Liver (tissue), 8 donors: ENCODE measurements at regions not wholly inside any gene's neighbourhood (a gene's known extent, or its start where the extent isn't known, plus 50 kb on each side); places are given as distances from the start of the nearest gene placed in this dataset.

Experiments used
- DNase-seq: peaks from one replicate; pipeline ENCODE4 v3.0.0-alpha.2; 2017; ENCODE audit warnings: low spot score
- H3K27ac ChIP-seq, 2 donors: one replicate each; pipeline ENCODE4 v1.7.0; 2013; ENCODE audit warnings: inconsistent platforms in 2 of 2, low read length in 2 of 2, control low read depth in 1 of 2, low read depth in 1 of 2, mild to moderate bottlenecking in 1 of 2
- H3K27me3 ChIP-seq, 4 donors: one replicate each; pipeline versions ENCODE4 v1.6.1 to v1.7.0; 2013; ENCODE audit warnings: low read length in 3 of 4, inconsistent platforms in 1 of 4, mild to moderate bottlenecking in 1 of 4, moderate library complexity in 1 of 4; ENCODE audit not compliant: control insufficient read depth in 4 of 4, insufficient read depth in 4 of 4
- H3K36me3 ChIP-seq, 4 donors: one replicate each; pipeline versions ENCODE4 v1.6.1 to v1.7.0; 2013; ENCODE audit warnings: low read length in 3 of 4, mild to moderate bottlenecking in 3 of 4, low read depth in 1 of 4, moderate library complexity in 1 of 4; ENCODE audit not compliant: control insufficient read depth in 4 of 4, insufficient read depth in 3 of 4
- H3K4me1 ChIP-seq, 4 donors: one replicate each; pipeline versions ENCODE4 v1.6.1 to v1.7.0; 2013; ENCODE audit warnings: low read length in 3 of 4, mild to moderate bottlenecking in 3 of 4, moderate library complexity in 1 of 4; ENCODE audit not compliant: control insufficient read depth in 4 of 4, insufficient read depth in 4 of 4
- H3K4me3 ChIP-seq, 3 donors: one replicate each; pipeline versions ENCODE4 v1.6.1 to v1.7.0; 2013; ENCODE audit warnings: low read length in 3 of 3, control low read depth in 1 of 3, low read depth in 1 of 3, mild to moderate bottlenecking in 1 of 3
- H3K9ac ChIP-seq, 2 donors: one replicate each; pipeline ENCODE4 v1.7.0; 2013; ENCODE audit warnings: low read length in 2 of 2, mild to moderate bottlenecking in 2 of 2, moderate library complexity in 2 of 2, control low read depth in 1 of 2, low read depth in 1 of 2
- H3K9me3 ChIP-seq, 4 donors: one replicate each; pipeline versions ENCODE4 v1.6.1 to v1.7.0; 2013; ENCODE audit warnings: low read length in 3 of 4; ENCODE audit not compliant: control insufficient read depth in 4 of 4
- EGR1 ChIP-seq, 2 donors: IDR thresholded peaks; 2 replicates each; pipeline ENCODE4 v1.6.1; 2016 to 2018; ENCODE audit warnings: antibody characterized with exemption in 2 of 2, low read depth in 2 of 2
- FOXA1 ChIP-seq: IDR thresholded peaks from 2 replicates; pipeline ENCODE4 v1.6.1; 2016; ENCODE audit warnings: antibody characterized with exemption
- FOXA2 ChIP-seq: IDR thresholded peaks from 2 replicates; pipeline ENCODE4 v1.6.1; 2016; ENCODE audit warnings: antibody characterized with exemption
- GABPA ChIP-seq, 2 donors: IDR thresholded peaks in 1 of 2; conservative IDR thresholded peaks in 1 of 2; 2 replicates each; pipeline ENCODE4 v1.6.1; 2016; ENCODE audit warnings: antibody characterized with exemption in 2 of 2, mild to moderate bottlenecking in 1 of 2, moderate library complexity in 1 of 2
- HNF4A ChIP-seq, 2 donors: conservative IDR thresholded peaks; 2 replicates each; pipeline ENCODE4 v1.6.1; 2016; ENCODE audit warnings: antibody characterized with exemption in 2 of 2, mild to moderate bottlenecking in 2 of 2
- HNF4G ChIP-seq: IDR thresholded peaks from 2 replicates; pipeline ENCODE4 v1.6.1; 2016; ENCODE audit warnings: antibody characterized with exemption
- JUND ChIP-seq, 2 donors: IDR thresholded peaks; 2 replicates each; pipeline ENCODE4 v1.6.1; 2016; ENCODE audit warnings: antibody characterized with exemption in 2 of 2
- NR2F2 ChIP-seq: IDR thresholded peaks from 2 replicates; pipeline ENCODE4 v1.6.1; 2016; ENCODE audit warnings: antibody characterized with exemption
- RAD21 ChIP-seq, 2 donors: IDR thresholded peaks; 2 replicates each; pipeline ENCODE4 v1.6.1; 2016; ENCODE audit warnings: antibody characterized with exemption in 2 of 2, mild to moderate bottlenecking in 2 of 2
- RXRA ChIP-seq, 2 donors: IDR thresholded peaks; 2 replicates each; pipeline ENCODE4 v1.6.1; 2017 to 2018; ENCODE audit warnings: antibody characterized with exemption in 2 of 2, mild to moderate bottlenecking in 1 of 2
- SP1 ChIP-seq: IDR thresholded peaks from 2 replicates; pipeline ENCODE4 v1.6.1; 2018; ENCODE audit warnings: antibody characterized with exemption, mild to moderate bottlenecking
- TAF1 ChIP-seq: conservative IDR thresholded peaks from 2 replicates; pipeline ENCODE4 v1.6.1; 2016; ENCODE audit warnings: antibody characterized with exemption, mild to moderate bottlenecking
- YY1 ChIP-seq: IDR thresholded peaks from 2 replicates; pipeline ENCODE4 v1.6.1; 2016; ENCODE audit warnings: antibody characterized with exemption, mild to moderate bottlenecking
- ZBTB33 ChIP-seq: IDR thresholded peaks from 2 replicates; pipeline ENCODE4 v1.6.1; 2016; ENCODE audit warnings: antibody characterized with exemption
- WGBS: extraction: QIAGEN DNeasy Blood & Tissue Kit; methylation state at CpG from one replicate; pipeline ENCODE4 v1.1.7; 2013; 5-methylcytosine and 5-hydroxymethylcytosine counted together
- TF ChIP-seq, protein P1 (sequence below): IDR thresholded peaks from 2 replicates; pipeline ENCODE4 v1.6.1; 2016; ENCODE audit warnings: antibody characterized with exemption, mild to moderate bottlenecking
- TF ChIP-seq, protein P2 (sequence below): IDR thresholded peaks from 2 replicates; pipeline ENCODE4 v1.6.1; 2016; ENCODE audit warnings: antibody characterized with exemption
- TF ChIP-seq, protein P3 (sequence below): fragments of 150-350 bp; IDR thresholded peaks from 2 replicates; pipeline ENCODE4 v1.5.1; 2017; ENCODE audit warnings: improper control_type of control experiment, low read depth, low read length; ENCODE audit not compliant: missing input control
- TF ChIP-seq, protein P4 (sequence below): IDR thresholded peaks from 2 replicates; pipeline ENCODE4 v1.6.1; 2016; ENCODE audit warnings: antibody characterized with exemption
- donor health status: healthy.
- donor health status: healthy.
- donor health status: healthy.
- donor health status: healthy.
- donor health status: healthy.

GRCh38 chr12:69172491-69172890 is 66.9 kb upstream of the CPSF6 start:
- TF ChIP-seq YY1: no peak
- no peak for TF ChIP-seq EGR1 (IDR thresholded peaks at IDR 0.05; ENCODE audit: low read depth in 2 of 2)
- TF ChIP-seq HNF4A (conservative IDR thresholded peaks at IDR 0.05): no peak
- no peak for TF ChIP-seq HNF4G
- no peak for TF ChIP-seq FOXA2
- no peak for TF ChIP-seq TAF1
- TF ChIP-seq, protein P1, sequence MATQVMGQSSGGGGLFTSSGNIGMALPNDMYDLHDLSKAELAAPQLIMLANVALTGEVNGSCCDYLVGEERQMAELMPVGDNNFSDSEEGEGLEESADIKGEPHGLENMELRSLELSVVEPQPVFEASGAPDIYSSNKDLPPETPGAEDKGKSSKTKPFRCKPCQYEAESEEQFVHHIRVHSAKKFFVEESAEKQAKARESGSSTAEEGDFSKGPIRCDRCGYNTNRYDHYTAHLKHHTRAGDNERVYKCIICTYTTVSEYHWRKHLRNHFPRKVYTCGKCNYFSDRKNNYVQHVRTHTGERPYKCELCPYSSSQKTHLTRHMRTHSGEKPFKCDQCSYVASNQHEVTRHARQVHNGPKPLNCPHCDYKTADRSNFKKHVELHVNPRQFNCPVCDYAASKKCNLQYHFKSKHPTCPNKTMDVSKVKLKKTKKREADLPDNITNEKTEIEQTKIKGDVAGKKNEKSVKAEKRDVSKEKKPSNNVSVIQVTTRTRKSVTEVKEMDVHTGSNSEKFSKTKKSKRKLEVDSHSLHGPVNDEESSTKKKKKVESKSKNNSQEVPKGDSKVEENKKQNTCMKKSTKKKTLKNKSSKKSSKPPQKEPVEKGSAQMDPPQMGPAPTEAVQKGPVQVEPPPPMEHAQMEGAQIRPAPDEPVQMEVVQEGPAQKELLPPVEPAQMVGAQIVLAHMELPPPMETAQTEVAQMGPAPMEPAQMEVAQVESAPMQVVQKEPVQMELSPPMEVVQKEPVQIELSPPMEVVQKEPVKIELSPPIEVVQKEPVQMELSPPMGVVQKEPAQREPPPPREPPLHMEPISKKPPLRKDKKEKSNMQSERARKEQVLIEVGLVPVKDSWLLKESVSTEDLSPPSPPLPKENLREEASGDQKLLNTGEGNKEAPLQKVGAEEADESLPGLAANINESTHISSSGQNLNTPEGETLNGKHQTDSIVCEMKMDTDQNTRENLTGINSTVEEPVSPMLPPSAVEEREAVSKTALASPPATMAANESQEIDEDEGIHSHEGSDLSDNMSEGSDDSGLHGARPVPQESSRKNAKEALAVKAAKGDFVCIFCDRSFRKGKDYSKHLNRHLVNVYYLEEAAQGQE: no peak
- no peak for TF ChIP-seq GABPA (IDR thresholded peaks at IDR 0.05 in 1 of 2, conservative IDR thresholded peaks at IDR 0.05 in 1 of 2)
- TF ChIP-seq, protein P2, sequence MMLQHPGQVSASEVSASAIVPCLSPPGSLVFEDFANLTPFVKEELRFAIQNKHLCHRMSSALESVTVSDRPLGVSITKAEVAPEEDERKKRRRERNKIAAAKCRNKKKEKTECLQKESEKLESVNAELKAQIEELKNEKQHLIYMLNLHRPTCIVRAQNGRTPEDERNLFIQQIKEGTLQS: no peak
- TF ChIP-seq JUND (IDR thresholded peaks at IDR 0.05): no peak
- no peak for TF ChIP-seq RXRA (IDR thresholded peaks at IDR 0.05)
- TF ChIP-seq, protein P3, sequence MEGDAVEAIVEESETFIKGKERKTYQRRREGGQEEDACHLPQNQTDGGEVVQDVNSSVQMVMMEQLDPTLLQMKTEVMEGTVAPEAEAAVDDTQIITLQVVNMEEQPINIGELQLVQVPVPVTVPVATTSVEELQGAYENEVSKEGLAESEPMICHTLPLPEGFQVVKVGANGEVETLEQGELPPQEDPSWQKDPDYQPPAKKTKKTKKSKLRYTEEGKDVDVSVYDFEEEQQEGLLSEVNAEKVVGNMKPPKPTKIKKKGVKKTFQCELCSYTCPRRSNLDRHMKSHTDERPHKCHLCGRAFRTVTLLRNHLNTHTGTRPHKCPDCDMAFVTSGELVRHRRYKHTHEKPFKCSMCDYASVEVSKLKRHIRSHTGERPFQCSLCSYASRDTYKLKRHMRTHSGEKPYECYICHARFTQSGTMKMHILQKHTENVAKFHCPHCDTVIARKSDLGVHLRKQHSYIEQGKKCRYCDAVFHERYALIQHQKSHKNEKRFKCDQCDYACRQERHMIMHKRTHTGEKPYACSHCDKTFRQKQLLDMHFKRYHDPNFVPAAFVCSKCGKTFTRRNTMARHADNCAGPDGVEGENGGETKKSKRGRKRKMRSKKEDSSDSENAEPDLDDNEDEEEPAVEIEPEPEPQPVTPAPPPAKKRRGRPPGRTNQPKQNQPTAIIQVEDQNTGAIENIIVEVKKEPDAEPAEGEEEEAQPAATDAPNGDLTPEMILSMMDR: no peak
- TF ChIP-seq NR2F2: no peak
- no peak for TF ChIP-seq FOXA1
- TF ChIP-seq SP1: no peak
- no peak for TF ChIP-seq RAD21 (IDR thresholded peaks at IDR 0.05)
- TF ChIP-seq, protein P4, sequence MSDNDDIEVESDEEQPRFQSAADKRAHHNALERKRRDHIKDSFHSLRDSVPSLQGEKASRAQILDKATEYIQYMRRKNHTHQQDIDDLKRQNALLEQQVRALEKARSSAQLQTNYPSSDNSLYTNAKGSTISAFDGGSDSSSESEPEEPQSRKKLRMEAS: no peak
- TF ChIP-seq ZBTB33: no peak
- H3K27ac ChIP-seq: no peak overlapping the region
- 60% methylated on average over 1 of the region's 1 CpG for WGBS

More at GRCh38 chr12:69172491-69172890, 66.9 kb upstream of the CPSF6 start:
- Histone ChIP-seq H3K4me1 (no peaks in the 10 kb centered on the region), H3K27me3 (no peaks in the 10 kb centered on the region), H3K4me3 (no peak overlapping the region), H3K36me3 (no peaks in the 10 kb centered on the region), H3K9me3 (peaks cover 0 to 7% (median 1%) of the 10 kb centered on the region in 4 donors), H3K9ac (no peak overlapping the region)
- no peak for DNase-seq
